NB4 (cell line): ENCODE measurements at regions not wholly inside any gene's neighbourhood (a gene's known extent, or its start where the extent isn't known, plus 50 kb on each side); places are given as distances from the start of the nearest gene placed in this dataset.

Experiments used
- DNase-seq: peaks from one replicate; pipeline ENCODE4 v3.0.0; 2010; ENCODE audit warnings: low read depth
- H3K4me3 ChIP-seq: one replicate; pipeline ENCODE4 v1.5.1; 2011; ENCODE audit warnings: mild to moderate bottlenecking, low read depth, low read length, moderate library complexity
- CTCF ChIP-seq: IDR thresholded peaks from one replicate; pipeline ENCODE4 v1.5.1; 2012; ENCODE audit warnings: low read depth, low read length
- MYC ChIP-seq: IDR thresholded peaks from 2 replicates; pipeline ENCODE4 v1.6.1; 2011; ENCODE audit warnings: low read depth, low read length
- POLR2A ChIP-seq: IDR thresholded peaks from 2 replicates; pipeline ENCODE4 v1.6.1; 2011; ENCODE audit warnings: mild to moderate bottlenecking; ENCODE audit not compliant: insufficient read length; ENCODE audit errors: extremely low read depth
- TF ChIP-seq, protein P1 (sequence below): IDR thresholded peaks from 2 replicates; pipeline ENCODE4 v1.6.1; 2011; ENCODE audit warnings: low read depth, low read length

GRCh38 chr2:107012714-107013306 lies 126.8 kb upstream of the ST6GAL2 start:
- TF ChIP-seq MYC: no peak
- TF ChIP-seq POLR2A: no peak
- TF ChIP-seq CTCF: no peak
- TF ChIP-seq, protein P1, sequence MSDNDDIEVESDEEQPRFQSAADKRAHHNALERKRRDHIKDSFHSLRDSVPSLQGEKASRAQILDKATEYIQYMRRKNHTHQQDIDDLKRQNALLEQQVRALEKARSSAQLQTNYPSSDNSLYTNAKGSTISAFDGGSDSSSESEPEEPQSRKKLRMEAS: no peak
- DNase-seq: no peak
- no peak overlapping the region for H3K4me3 ChIP-seq

- DNase-seq: no peak
- TF ChIP-seq, protein P1: no peak
- TF ChIP-seq POLR2A (no peak), CTCF (no peak), MYC (no peak)
- H3K4me3 ChIP-seq: no peak overlapping the region
These were observed 127.9 kb upstream of the ST6GAL2 start for GRCh38 chr2:107013884-107014283.

DNA sequence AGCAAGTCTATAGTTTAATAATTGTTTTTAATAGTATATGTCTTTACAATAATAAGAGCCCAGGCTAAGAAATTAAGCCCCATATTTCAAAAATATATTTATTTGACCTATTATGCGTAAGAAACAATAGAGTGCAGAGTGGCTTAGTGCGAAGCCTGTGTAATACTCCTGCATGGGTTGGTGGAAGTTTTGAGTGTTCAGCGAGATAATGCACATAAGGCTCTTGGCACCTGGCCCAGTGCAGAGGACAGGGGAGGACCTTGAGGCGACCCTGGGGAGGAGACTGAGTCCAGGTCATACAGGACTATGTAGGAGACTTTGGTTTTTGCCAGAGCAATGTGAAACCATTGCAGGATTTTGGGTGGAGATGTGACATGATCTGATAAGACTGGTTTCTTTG lies 132.4 kb upstream of the ST6GAL2 start:
- DNase-seq: no peak
- TF ChIP-seq POLR2A (no peak), MYC (no peak), CTCF (no peak)
- TF ChIP-seq, protein P1: no peak
- no peak overlapping the region for H3K4me3 ChIP-seq

DNA sequence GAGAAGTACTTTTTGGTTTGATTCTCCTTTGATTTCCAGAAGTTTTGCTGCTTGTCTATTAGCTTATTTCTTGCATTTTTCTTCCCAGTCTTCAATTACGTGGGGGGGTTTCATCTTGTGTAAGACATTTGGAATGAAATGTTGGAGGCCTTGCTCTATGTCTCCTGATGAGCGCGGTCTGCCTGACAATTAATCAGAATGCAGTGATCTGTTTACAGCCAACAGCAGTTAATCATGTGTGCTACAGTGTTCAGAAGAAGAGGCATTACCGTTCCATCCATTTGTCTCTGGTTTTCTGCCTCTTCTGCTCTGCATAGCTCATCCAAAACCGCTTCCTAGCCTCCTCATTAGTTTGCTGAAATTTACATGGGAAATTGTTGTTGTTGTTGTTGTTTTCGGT lies 134.4 kb upstream of the ST6GAL2 start:
- H3K4me3 ChIP-seq: no peak overlapping the region
- DNase-seq: no peak
- TF ChIP-seq CTCF (no peak), POLR2A (no peak)

- H3K4me3 ChIP-seq: no peak overlapping the region
- no peak for TF ChIP-seq MYC
- TF ChIP-seq, protein P1: no peak
- TF ChIP-seq CTCF: no peak
- TF ChIP-seq POLR2A: no peak
- DNase-seq: no peak
These were observed 138.3 kb upstream of the ST6GAL2 start for GRCh38 chr2:107024269-107024668.

DNA sequence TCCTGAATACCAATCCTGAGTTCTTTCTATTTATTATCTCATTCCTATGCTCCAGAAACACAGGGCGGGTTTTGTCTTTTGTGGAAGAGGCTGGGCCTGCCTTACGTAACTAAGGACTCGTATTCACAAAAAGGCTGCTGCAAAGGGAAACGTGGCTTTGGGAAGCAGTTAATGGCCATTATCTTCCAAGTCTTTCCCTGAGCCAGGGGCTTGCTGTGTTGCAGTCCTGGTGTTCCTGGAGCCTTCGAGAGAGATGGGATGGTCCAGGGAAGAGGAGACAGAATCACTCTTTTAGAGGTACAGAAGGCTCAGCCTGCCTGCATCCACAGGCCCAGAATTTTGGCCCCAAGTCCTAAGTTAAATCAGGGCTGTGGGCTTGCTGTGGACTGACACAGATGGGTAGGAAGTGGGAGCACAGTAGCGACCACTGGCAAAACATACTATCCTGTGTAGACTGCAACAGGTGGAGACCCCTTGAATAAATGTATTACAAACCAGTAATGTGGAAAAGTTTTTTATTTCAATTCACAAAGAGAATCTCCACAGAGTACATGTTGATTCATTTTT lies 139.4 kb upstream of the ST6GAL2 start:
- TF ChIP-seq MYC: no peak
- TF ChIP-seq CTCF: no peak
- no peak for TF ChIP-seq POLR2A
- TF ChIP-seq, protein P1: no peak
- no peak overlapping the region for H3K4me3 ChIP-seq
- no peak for DNase-seq
